ENCODE measurements at regions not wholly inside any gene's neighbourhood (a gene's known extent, or its start where the extent isn't known, plus 50 kb on each side); places are given as distances from the start of the nearest gene placed in this dataset.

- no peak for TF ChIP-seq CTCF (IDR thresholded peaks at IDR 0.05)
- TF ChIP-seq EZH2 (IDR thresholded peaks at IDR 0.05; ENCODE audit: borderline replicate concordance, insufficient read depth, low read depth, low read length, poor library complexity, severe bottlenecking), result no peak
Observed at GRCh38 chr22:48261048-48261621, 1498.7 kb downstream of the TBC1D22A start.
